Karpas-422 (cell line): ENCODE measurements at regions not wholly inside any gene's neighbourhood (a gene's known extent, or its start where the extent isn't known, plus 50 kb on each side); places are given as distances from the start of the nearest gene placed in this dataset.

Experiments
- DNase-seq: peaks from one replicate; pipeline ENCODE4 v3.0.0-alpha.2; 2015
- H2AFZ ChIP-seq: fragments of 200-600 bp; sonication (generic); 2 replicates; pipeline ENCODE4 v1.6.1; 2014; ENCODE audit warnings: antibody characterized with exemption, low read length, mixed read lengths
- H3K27ac ChIP-seq: fragments of 200-600 bp; sonication (generic); 2 replicates; pipeline ENCODE4 v1.5.1; 2014; ENCODE audit warnings: mild to moderate bottlenecking, low read length, moderate library complexity
- H3K27me3 ChIP-seq: fragments of 200-600 bp; sonication (generic); 2 replicates; pipeline ENCODE4 v1.6.1; 2014; ENCODE audit warnings: low read length, mixed read lengths
- H3K36me3 ChIP-seq: fragments of 200-600 bp; sonication (generic); 2 replicates; pipeline ENCODE4 v1.6.1; 2014; ENCODE audit warnings: low read length, mixed read lengths; ENCODE audit not compliant: insufficient read depth
- H3K4me1 ChIP-seq: fragments of 200-600 bp; sonication (generic); 2 replicates; pipeline ENCODE4 v1.6.1; 2014; ENCODE audit warnings: mild to moderate bottlenecking, low read length, mixed read lengths
- H3K4me2 ChIP-seq: fragments of 200-600 bp; sonication (generic); 2 replicates; pipeline ENCODE4 v1.6.1; 2014; ENCODE audit warnings: low read length, low read depth, mild to moderate bottlenecking; ENCODE audit not compliant: poor library complexity, severe bottlenecking
- H3K4me3 ChIP-seq: fragments of 200-600 bp; sonication (generic); 2 replicates; pipeline ENCODE4 v1.5.1; 2014; ENCODE audit warnings: mild to moderate bottlenecking, antibody characterized with exemption, low read length, mixed read lengths
- H3K79me2 ChIP-seq: fragments of 200-600 bp; sonication (generic); 2 replicates; pipeline ENCODE4 v1.6.1; 2014; ENCODE audit warnings: mild to moderate bottlenecking, low read length, mixed read lengths
- H3K9ac ChIP-seq: fragments of 200-600 bp; sonication (generic); 2 replicates; pipeline ENCODE4 v1.6.0; 2014; ENCODE audit warnings: low read length
- H3K9me2 ChIP-seq: fragments of 200-600 bp; sonication (generic), shearing (Covaris generic); replicated peaks from 2 replicates; pipeline ENCODE4 v1.6.0; 2014; ENCODE audit warnings: mild to moderate bottlenecking, low read length, moderate library complexity; ENCODE audit not compliant: insufficient read depth
- H3K9me3 ChIP-seq: fragments of 300-700, 200-600 bp; sonication (generic); 2 replicates; pipeline ENCODE4 v1.6.1; 2014; ENCODE audit warnings: low read length, mixed read lengths
- H4K20me1 ChIP-seq: fragments of 200-600 bp; sonication (generic); 2 replicates; pipeline ENCODE4 v1.6.1; 2014; ENCODE audit warnings: mild to moderate bottlenecking, antibody characterized with exemption, low read length, low read depth; ENCODE audit not compliant: insufficient read depth

- Histone ChIP-seq H3K36me3 (no peaks in the 10 kb centered on the region), H3K27ac (no peak overlapping the region), H3K9me3 (no peaks in the 10 kb centered on the region), H3K27me3 (no peaks in the 10 kb centered on the region), H3K4me2 (no peak overlapping the region), H3K9ac (no peak overlapping the region), H3K4me3 (no peak overlapping the region), H4K20me1 (no peaks in the 10 kb centered on the region), H3K9me2 (no peaks in the 10 kb centered on the region), H3K4me1 (no peaks in the 10 kb centered on the region), H2AFZ (no peak overlapping the region), H3K79me2 (no peaks in the 10 kb centered on the region)
- no peak for DNase-seq
These were observed 248.4 kb upstream of the HSF2 start for GRCh38 chr6:122151066-122151465.

DNA sequence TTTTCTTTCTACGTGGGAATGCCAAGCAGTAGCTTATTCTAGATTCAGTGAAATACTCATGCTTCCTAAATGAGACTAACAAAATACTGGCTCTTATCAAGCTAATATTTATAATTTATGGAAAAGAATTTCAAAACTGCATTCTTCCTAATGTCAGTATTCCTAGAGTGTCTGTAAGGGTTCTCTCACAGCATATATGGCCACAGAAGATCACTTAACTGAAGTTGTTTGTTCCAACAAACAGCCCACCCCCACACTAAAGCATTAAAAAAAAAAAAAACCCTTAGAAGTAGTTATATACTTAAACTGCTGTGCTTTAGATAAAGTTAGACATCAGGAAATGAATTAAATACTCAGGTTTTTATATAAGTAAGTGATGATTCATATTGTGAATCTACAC lies 247.7 kb upstream of the HSF2 start:
- Histone ChIP-seq H3K4me2 (no peak overlapping the region), H3K27ac (no peak overlapping the region), H3K4me1 (no peaks in the 10 kb centered on the region), H3K9me3 (no peaks in the 10 kb centered on the region), H3K4me3 (no peak overlapping the region), H3K79me2 (no peaks in the 10 kb centered on the region), H3K27me3 (no peaks in the 10 kb centered on the region), H4K20me1 (no peaks in the 10 kb centered on the region), H3K9me2 (no peaks in the 10 kb centered on the region), H3K36me3 (no peaks in the 10 kb centered on the region), H2AFZ (no peak overlapping the region), H3K9ac (no peak overlapping the region)
- DNase-seq = no peak

- H3K27ac ChIP-seq = no peak overlapping the region
- H3K4me2 ChIP-seq = no peak overlapping the region
- H3K4me3 ChIP-seq = no peak overlapping the region
- DNase-seq = no peak
- no peaks in the 10 kb centered on the region for H3K9me2 ChIP-seq
- H3K36me3 ChIP-seq = no peaks in the 10 kb centered on the region
- no peaks in the 10 kb centered on the region for H3K4me1 ChIP-seq
- no peak overlapping the region for H2AFZ ChIP-seq
- no peaks in the 10 kb centered on the region for H3K27me3 ChIP-seq
- no peaks in the 10 kb centered on the region for H3K9me3 ChIP-seq
- no peak overlapping the region for H3K9ac ChIP-seq
- no peaks in the 10 kb centered on the region for H3K79me2 ChIP-seq
- H4K20me1 ChIP-seq = no peaks in the 10 kb centered on the region
These were observed 245.9 kb upstream of the HSF2 start for GRCh38 chr6:122153557-122153956.

DNA sequence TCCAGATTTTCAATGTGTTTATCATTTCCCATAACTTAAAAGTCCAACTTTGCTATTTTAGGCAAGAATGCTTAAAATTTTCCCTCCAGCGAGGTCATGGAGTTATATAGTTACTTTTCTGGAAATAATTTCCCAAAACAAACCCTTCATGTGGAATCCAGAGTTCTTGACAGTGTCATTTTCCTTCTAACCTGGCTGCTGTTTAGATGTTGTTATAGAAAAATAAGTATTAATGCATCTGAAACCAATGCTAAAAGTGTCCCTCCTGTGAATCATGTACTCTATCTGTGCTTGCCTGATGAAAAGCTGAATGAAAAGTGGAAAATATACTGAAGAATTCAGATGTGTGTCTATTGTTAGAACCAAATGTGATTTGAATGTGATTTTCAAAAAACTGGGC lies 245.3 kb upstream of the HSF2 start:
- DNase-seq = no peak
- Histone ChIP-seq H3K4me1 (no peaks in the 10 kb centered on the region), H3K36me3 (no peaks in the 10 kb centered on the region), H3K9ac (no peak overlapping the region), H3K27ac (no peak overlapping the region), H3K9me2 (no peaks in the 10 kb centered on the region), H2AFZ (no peak overlapping the region), H3K79me2 (no peaks in the 10 kb centered on the region), H3K4me2 (no peak overlapping the region), H4K20me1 (no peaks in the 10 kb centered on the region), H3K9me3 (no peaks in the 10 kb centered on the region), H3K27me3 (no peaks in the 10 kb centered on the region), H3K4me3 (no peak overlapping the region)

DNA sequence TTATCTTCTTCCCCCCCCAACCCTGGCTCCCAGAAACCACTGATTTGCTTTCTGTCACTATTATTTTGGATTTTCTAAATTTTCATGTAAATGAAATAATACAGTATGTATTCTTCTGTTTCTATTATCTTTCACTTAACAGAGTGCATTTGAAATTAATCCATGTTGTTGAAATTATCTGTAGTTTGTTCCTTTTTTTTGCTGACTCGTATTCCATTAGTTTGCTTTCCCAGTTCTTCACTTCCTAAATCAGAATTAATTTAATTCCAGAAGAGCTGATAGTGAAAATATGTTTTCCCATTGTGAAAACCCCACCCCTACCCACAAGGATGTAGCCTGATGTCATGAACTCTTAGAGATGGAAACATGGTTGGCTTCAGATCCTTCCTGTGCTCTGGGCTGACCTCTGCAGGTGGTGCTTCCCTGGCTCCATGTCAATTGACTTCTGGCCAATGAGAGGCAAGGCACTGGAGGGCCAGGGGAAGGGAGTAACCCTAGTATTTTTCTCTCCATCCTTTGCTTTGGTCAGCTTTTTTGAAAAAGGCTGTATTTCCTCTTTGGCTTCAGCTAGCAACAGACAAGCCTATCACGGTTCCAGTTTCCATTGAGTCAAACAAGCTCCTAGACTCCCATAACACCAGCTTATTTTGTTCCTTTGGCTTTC lies 244.4 kb upstream of the HSF2 start:
- no peak overlapping the region for H3K9ac ChIP-seq
- H3K9me2 ChIP-seq = no peaks in the 10 kb centered on the region
- H3K79me2 ChIP-seq = no peaks in the 10 kb centered on the region
- H3K4me3 ChIP-seq = no peak overlapping the region
- no peak overlapping the region for H2AFZ ChIP-seq
- H3K4me2 ChIP-seq = no peak overlapping the region
- no peaks in the 10 kb centered on the region for H3K27me3 ChIP-seq
- no peaks in the 10 kb centered on the region for H4K20me1 ChIP-seq
- DNase-seq = no peak
- no peaks in the 10 kb centered on the region for H3K36me3 ChIP-seq
- H3K27ac ChIP-seq = no peak overlapping the region
- H3K9me3 ChIP-seq = no peaks in the 10 kb centered on the region
- H3K4me1 ChIP-seq = no peaks in the 10 kb centered on the region

- Histone ChIP-seq H3K4me1 (no peaks in the 10 kb centered on the region), H3K4me3 (no peak overlapping the region), H4K20me1 (no peaks in the 10 kb centered on the region), H3K27ac (no peak overlapping the region), H3K9me2 (no peaks in the 10 kb centered on the region), H3K9me3 (no peaks in the 10 kb centered on the region; the same call in 1 of the 2 replicates), H3K27me3 (no peaks in the 10 kb centered on the region), H2AFZ (no peak overlapping the region), H3K36me3 (no peaks in the 10 kb centered on the region), H3K9ac (no peak overlapping the region), H3K79me2 (no peaks in the 10 kb centered on the region), H3K4me2 (no peak overlapping the region)
- no peak for DNase-seq
These were observed 238.3 kb upstream of the HSF2 start for GRCh38 chr6:122161136-122161535.

DNA sequence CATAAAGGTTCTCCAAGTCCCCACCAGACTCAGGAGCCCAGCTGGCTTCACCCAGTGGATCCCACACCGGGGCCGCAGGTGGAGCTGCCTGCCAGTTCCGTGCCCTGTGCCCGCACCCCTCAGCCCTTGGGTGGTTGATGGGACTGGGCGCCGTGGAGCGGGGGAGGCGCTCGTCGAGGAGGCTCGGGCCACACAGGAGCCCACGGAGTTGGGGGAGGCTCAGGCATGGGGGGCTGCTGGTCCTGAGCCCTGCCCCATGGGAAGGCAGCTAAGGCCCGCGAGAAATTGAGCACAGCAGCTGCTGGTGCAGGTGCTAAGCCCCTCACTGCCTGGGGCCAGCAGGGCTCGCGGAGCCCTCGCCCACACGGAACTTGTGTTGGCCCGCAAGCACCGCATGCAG lies 234.4 kb upstream of the HSF2 start:
- H2AFZ ChIP-seq = no peak overlapping the region
- H3K9me3 ChIP-seq = no peaks in the 10 kb centered on the region; the same call in 1 of the 2 replicates
- no peak overlapping the region for H3K4me3 ChIP-seq
- H3K9ac ChIP-seq = no peak overlapping the region
- H3K4me1 ChIP-seq = no peaks in the 10 kb centered on the region
- H3K27me3 ChIP-seq = no peaks in the 10 kb centered on the region
- no peak overlapping the region for H3K27ac ChIP-seq
- H4K20me1 ChIP-seq = no peaks in the 10 kb centered on the region
- H3K79me2 ChIP-seq = no peaks in the 10 kb centered on the region
- H3K9me2 ChIP-seq = no peaks in the 10 kb centered on the region
- no peak for DNase-seq
- no peak overlapping the region for H3K4me2 ChIP-seq
- H3K36me3 ChIP-seq = no peaks in the 10 kb centered on the region

- DNase-seq = no peak
- no peaks in the 10 kb centered on the region for H3K79me2 ChIP-seq
- H3K9ac ChIP-seq = no peak overlapping the region
- 0 out of 2 replicates have a peak, but pooled peaks cover 3% of the 10 kb centered on the region for H3K9me2 ChIP-seq
- H3K9me3 ChIP-seq = no peaks in the 10 kb centered on the region
- H3K27me3 ChIP-seq = no peaks in the 10 kb centered on the region
- no peaks in the 10 kb centered on the region for H4K20me1 ChIP-seq
- no peak overlapping the region for H2AFZ ChIP-seq
- H3K36me3 ChIP-seq = no peaks in the 10 kb centered on the region
- no peak overlapping the region for H3K4me2 ChIP-seq
- no peak overlapping the region for H3K27ac ChIP-seq
- no peak overlapping the region for H3K4me3 ChIP-seq
- H3K4me1 ChIP-seq = no peaks in the 10 kb centered on the region
These were observed 229.2 kb upstream of the HSF2 start for GRCh38 chr6:122170274-122170673.

- H3K4me2 ChIP-seq = no peak overlapping the region
- H3K27me3 ChIP-seq = no peaks in the 10 kb centered on the region
- H3K27ac ChIP-seq = no peak overlapping the region
- DNase-seq = no peak
- no peak overlapping the region for H2AFZ ChIP-seq
- no peaks in the 10 kb centered on the region for H3K36me3 ChIP-seq
- H3K9me2 ChIP-seq = no peaks in the 10 kb centered on the region
- H3K4me1 ChIP-seq = no peaks in the 10 kb centered on the region
- no peaks in the 10 kb centered on the region for H3K9me3 ChIP-seq
- H3K79me2 ChIP-seq = no peaks in the 10 kb centered on the region
- H4K20me1 ChIP-seq = no peaks in the 10 kb centered on the region
- no peak overlapping the region for H3K9ac ChIP-seq
- no peak overlapping the region for H3K4me3 ChIP-seq
These were observed 220.5 kb upstream of the HSF2 start for GRCh38 chr6:122178988-122179387.
